OCI-LY7 (cell line): ENCODE measurements at regions not wholly inside any gene's neighbourhood (a gene's known extent, or its start where the extent isn't known, plus 50 kb on each side); places are given as distances from the start of the nearest gene placed in this dataset.
A peak's percentile ranks its signal among the peaks of the same experiment; 100 is the strongest.

Source experiments
- BruUV-seq: library from RNA; stranded (reverse); fragments of 400-500 nt; replicated peaks from 2 replicates; lab custom pipeline; 2021; lab: Mats Ljungman, UMichigan
- CTCF ChIA-PET: fragments of 300-600 bp; sonication (Branson Sonifier 250); formaldehyde crosslinking; loops from one replicate; lab custom pipeline; 2022; ENCODE audit warnings: antibody characterized with exemption; ENCODE audit not compliant: unreplicated experiment; lab: Charles Lee
- POLR2A ChIA-PET: fragments of 300-600 bp; sonication (Branson Sonifier 250); formaldehyde crosslinking; loops from one replicate; lab custom pipeline; 2022; ENCODE audit warnings: antibody characterized with exemption; lab: Charles Lee
- DNase-seq: peaks from one replicate; pipeline ENCODE4 v3.0.0-alpha.2; 2015; ENCODE audit warnings: low spot score
- H2AFZ ChIP-seq: fragments of 200-600 bp; sonication (generic), shearing (Covaris generic); 2 replicates; pipeline ENCODE4 v1.6.1; 2014; ENCODE audit warnings: mild to moderate bottlenecking, antibody characterized with exemption, low read length, moderate library complexity
- H3K27ac ChIP-seq: fragments of 200-600 bp; sonication (generic); 2 replicates; pipeline ENCODE4 v1.5.1; 2014; ENCODE audit warnings: mixed run types, low read depth, mild to moderate bottlenecking, moderate library complexity, low read length, inconsistent platforms; ENCODE audit not compliant: poor library complexity, severe bottlenecking
- H3K36me3 ChIP-seq: fragments of 200-600 bp; sonication (generic); 2 replicates; pipeline ENCODE4 v1.6.1; 2014; ENCODE audit warnings: mild to moderate bottlenecking, antibody characterized with exemption, low read length, moderate library complexity, mixed read lengths; ENCODE audit not compliant: insufficient read depth
- H3K4me1 ChIP-seq: fragments of 200-600 bp; sonication (generic); 2 replicates; pipeline ENCODE4 v1.5.1; 2014; ENCODE audit warnings: mild to moderate bottlenecking, low read length; ENCODE audit not compliant: insufficient read depth, poor library complexity, severe bottlenecking
- H3K4me2 ChIP-seq: fragments of 200-600 bp; sonication (generic); 2 replicates; pipeline ENCODE4 v1.6.1; 2014; ENCODE audit warnings: mild to moderate bottlenecking, low read length
- H3K4me3 ChIP-seq: fragments of 200-600 bp; sonication (generic); 2 replicates; pipeline ENCODE4 v1.5.1; 2014; ENCODE audit warnings: mild to moderate bottlenecking, low read depth, low read length; ENCODE audit not compliant: poor library complexity, severe bottlenecking
- H3K79me2 ChIP-seq: fragments of 200-600 bp; sonication (generic); 2 replicates; pipeline ENCODE4 v1.6.1; 2016; ENCODE audit warnings: low read depth, mild to moderate bottlenecking, low read length, moderate library complexity, mixed read lengths; ENCODE audit not compliant: insufficient read depth
- H3K9me2 ChIP-seq: fragments of 200-600 bp; sonication (generic); 2 replicates; pipeline ENCODE4 v1.6.1; 2016; ENCODE audit warnings: mild to moderate bottlenecking, low read length, mixed read lengths; ENCODE audit not compliant: insufficient read depth
- H3K9me3 ChIP-seq: fragments of 200-600 bp; sonication (generic); 2 replicates; pipeline ENCODE4 v1.6.1; 2014; ENCODE audit warnings: mild to moderate bottlenecking, mixed run types, low read length, mixed read lengths
- H4K20me1 ChIP-seq: fragments of 200-600 bp; sonication (generic); 2 replicates; pipeline ENCODE4 v1.6.1; 2014; ENCODE audit warnings: mild to moderate bottlenecking, antibody characterized with exemption, low read length, moderate library complexity, mixed read lengths; ENCODE audit not compliant: insufficient read depth
- EZH2phosphoT487 ChIP-seq: fragments of 200-600 bp; sonication (generic); IDR thresholded peaks from 2 replicates; pipeline ENCODE4 v1.6.1; 2018; ENCODE audit warnings: low read depth, borderline replicate concordance, mild to moderate bottlenecking, mixed run types, antibody characterized with exemption, low read length, moderate library complexity, mixed read lengths
- intact Hi-C: fragments of 100-400 bp; cut with micrococcal nuclease; formaldehyde crosslinking; loops from one replicate; pipeline ENCODE4 v1.10.0; 2022; ENCODE audit not compliant: unreplicated experiment
- TF ChIP-seq, protein P1 (sequence below): fragments of 200-600 bp; sonication (generic); conservative IDR thresholded peaks from 2 replicates; pipeline ENCODE4 v1.5.1; 2014; ENCODE audit warnings: mild to moderate bottlenecking, antibody characterized with exemption, low read length, moderate library complexity, mixed read lengths

DNA sequence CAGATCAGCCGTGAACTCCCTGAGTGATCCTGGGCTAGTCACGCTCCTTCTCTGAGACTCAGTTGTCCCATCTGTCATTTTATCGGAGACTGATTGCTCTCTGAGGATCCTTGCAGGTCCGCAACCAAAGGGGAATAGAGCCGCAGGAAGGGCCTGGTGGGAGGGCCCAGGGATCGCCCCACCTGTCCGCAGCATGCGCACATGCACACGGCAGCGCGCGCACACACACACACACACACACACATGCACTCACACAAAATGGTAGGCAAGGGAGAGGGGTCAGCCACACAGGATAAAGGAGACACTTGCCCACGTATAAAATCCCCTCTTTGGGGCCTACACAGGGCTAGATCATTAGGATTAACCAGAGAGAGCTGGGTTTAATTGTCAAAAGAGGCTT, 95.6 kb upstream of the FOXP4 start:
- H3K4me1 ChIP-seq, result no peaks in the 10 kb centered on the region
- no peak overlapping the region for H3K4me3 ChIP-seq
- no peaks in the 10 kb centered on the region for H3K79me2 ChIP-seq
- TF ChIP-seq, protein P1, sequence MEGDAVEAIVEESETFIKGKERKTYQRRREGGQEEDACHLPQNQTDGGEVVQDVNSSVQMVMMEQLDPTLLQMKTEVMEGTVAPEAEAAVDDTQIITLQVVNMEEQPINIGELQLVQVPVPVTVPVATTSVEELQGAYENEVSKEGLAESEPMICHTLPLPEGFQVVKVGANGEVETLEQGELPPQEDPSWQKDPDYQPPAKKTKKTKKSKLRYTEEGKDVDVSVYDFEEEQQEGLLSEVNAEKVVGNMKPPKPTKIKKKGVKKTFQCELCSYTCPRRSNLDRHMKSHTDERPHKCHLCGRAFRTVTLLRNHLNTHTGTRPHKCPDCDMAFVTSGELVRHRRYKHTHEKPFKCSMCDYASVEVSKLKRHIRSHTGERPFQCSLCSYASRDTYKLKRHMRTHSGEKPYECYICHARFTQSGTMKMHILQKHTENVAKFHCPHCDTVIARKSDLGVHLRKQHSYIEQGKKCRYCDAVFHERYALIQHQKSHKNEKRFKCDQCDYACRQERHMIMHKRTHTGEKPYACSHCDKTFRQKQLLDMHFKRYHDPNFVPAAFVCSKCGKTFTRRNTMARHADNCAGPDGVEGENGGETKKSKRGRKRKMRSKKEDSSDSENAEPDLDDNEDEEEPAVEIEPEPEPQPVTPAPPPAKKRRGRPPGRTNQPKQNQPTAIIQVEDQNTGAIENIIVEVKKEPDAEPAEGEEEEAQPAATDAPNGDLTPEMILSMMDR, result no peak
- no peak for TF ChIP-seq EZH2phosphoT487
- no peaks in the 10 kb centered on the region for H4K20me1 ChIP-seq
- CTCF ChIA-PET, result interaction anchor here (0.5 to 0.8 kb wide), 2 partner anchors 12 to 272 kb away, joined by 3 to 4 read pairs; no protein-coding TSS in a partner anchor
- intact Hi-C loops, result no loop called here
- no TSS peak for BruUV-seq
- H3K27ac ChIP-seq, result no peak overlapping the region
- DNase-seq, result no peak
- POLR2A ChIA-PET, result no interaction called here
- H3K9me3 ChIP-seq, result no peaks in the 10 kb centered on the region
- H3K36me3 ChIP-seq, result no peaks in the 10 kb centered on the region
- no peak overlapping the region for H3K4me2 ChIP-seq
- H2AFZ ChIP-seq, result no peak overlapping the region
- H3K9me2 ChIP-seq, result no peaks in the 10 kb centered on the region

- H3K9me2 ChIP-seq, result no peaks in the 10 kb centered on the region
- intact Hi-C loops, result no loop called here
- no peaks in the 10 kb centered on the region for H3K79me2 ChIP-seq
- ChIA-PET POLR2A (no interaction called here), CTCF (interaction anchor here (0.5 to 0.8 kb wide), 3 partner anchors 12 to 272 kb away, joined by 3 to 4 read pairs (median 3); no protein-coding TSS in a partner anchor)
- TF ChIP-seq, protein P1, result peak; percentile 46; the same call in 1 of the 2 replicates
- TF ChIP-seq EZH2phosphoT487, result no peak
- no peaks in the 10 kb centered on the region for H3K4me1 ChIP-seq
- H3K9me3 ChIP-seq, result no peaks in the 10 kb centered on the region
- H3K4me2 ChIP-seq, result no peak overlapping the region
- DNase-seq, result peak; percentile 13
- BruUV-seq, result no TSS peak
- no peak overlapping the region for H3K27ac ChIP-seq
- H2AFZ ChIP-seq, result no peak overlapping the region
- H4K20me1 ChIP-seq, result no peaks in the 10 kb centered on the region
- H3K36me3 ChIP-seq, result no peaks in the 10 kb centered on the region
- H3K4me3 ChIP-seq, result no peak overlapping the region
These were observed 95.1 kb upstream of the FOXP4 start for GRCh38 chr6:41451039-41451438.

DNA sequence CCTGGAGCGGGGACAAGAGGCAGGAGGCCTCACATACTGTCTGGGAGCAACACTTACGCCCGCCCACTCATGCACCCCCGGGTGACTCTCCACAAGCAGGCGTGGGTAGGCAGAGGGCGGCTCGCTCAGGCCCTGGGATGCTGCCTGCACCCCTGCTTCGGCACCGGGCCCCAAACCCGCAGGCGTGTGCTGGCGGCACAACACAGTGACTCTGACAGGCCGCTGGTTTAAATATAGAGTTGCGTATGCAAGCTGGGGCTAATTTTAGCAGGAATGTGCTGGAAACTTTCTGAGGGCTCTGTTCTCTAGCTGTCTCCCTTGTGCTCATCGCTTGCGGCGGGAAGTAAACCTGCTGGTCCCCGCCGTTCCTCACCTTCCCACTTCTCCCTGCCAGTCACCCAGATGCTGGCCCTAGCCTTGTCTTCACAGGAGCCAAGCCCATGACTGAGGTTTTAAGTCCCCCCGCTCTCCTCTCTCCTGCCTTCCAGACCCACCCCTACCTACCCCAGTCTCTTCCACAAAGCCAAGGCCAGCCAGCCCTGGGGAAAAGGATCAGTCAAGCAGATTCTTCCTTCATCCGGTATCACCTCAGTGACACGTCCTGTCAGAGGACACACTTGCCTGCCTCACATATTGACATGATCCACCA, 94.5 kb upstream of the FOXP4 start:
- Histone ChIP-seq H3K79me2 (no peaks in the 10 kb centered on the region), H3K9me2 (no peaks in the 10 kb centered on the region), H3K4me3 (no peak overlapping the region), H3K36me3 (no peaks in the 10 kb centered on the region), H3K9me3 (no peaks in the 10 kb centered on the region), H4K20me1 (no peaks in the 10 kb centered on the region), H3K4me2 (no peak overlapping the region), H3K4me1 (no peaks in the 10 kb centered on the region), H3K27ac (no peak overlapping the region), H2AFZ (no peak overlapping the region)
- no TSS peak for BruUV-seq
- DNase-seq, result no peak
- POLR2A ChIA-PET, result no interaction called here
- CTCF ChIA-PET, result interaction anchor here (0.5 to 1.5 kb wide), 2 partner anchors 11 to 244 kb away, joined by 3 read pairs; no protein-coding TSS in a partner anchor
- no peak for TF ChIP-seq EZH2phosphoT487
- TF ChIP-seq, protein P1, result no peak
- intact Hi-C loops, result no loop called here
